Vagina (tissue), 2 donors: ENCODE measurements at regions not wholly inside any gene's neighbourhood (a gene's known extent, or its start where the extent isn't known, plus 50 kb on each side); places are given as distances from the start of the nearest gene placed in this dataset.

Source experiments
- DNase-seq, 2 donors: peaks; one replicate each; pipeline ENCODE4 v3.0.0-alpha.2; 2017; ENCODE audit errors: extremely low spot score in 2 of 2
- H3K27ac ChIP-seq: fragments of 200-600 bp; sonication (generic); one replicate; pipeline ENCODE4 v1.5.1; 2019
- H3K27me3 ChIP-seq: fragments of 200-600 bp; sonication (generic); one replicate; pipeline ENCODE4 v1.5.1; 2019
- H3K36me3 ChIP-seq, 2 donors: fragments of 200-600 bp; sonication (generic); one replicate each; pipeline ENCODE4 v1.5.1; 2017 to 2019
- H3K4me1 ChIP-seq: fragments of 200-600 bp; sonication (generic); one replicate; pipeline ENCODE4 v1.5.1; 2019
- H3K4me3 ChIP-seq, 2 donors: fragments of 200-600 bp; sonication (generic); 1 replicate in 1 of 2; 2 replicates in 1 of 2; pipeline ENCODE4 v1.5.1; 2016 to 2019
- H3K9me3 ChIP-seq: fragments of 200-600 bp; sonication (generic); one replicate; pipeline ENCODE4 v1.5.1; 2019
- POLR2A ChIP-seq, 2 donors: fragments of 450-650 bp; IDR thresholded peaks; one replicate each; pipeline ENCODE4 v1.6.1; 2017; ENCODE audit warnings: antibody characterized with exemption in 2 of 2, mild to moderate bottlenecking in 2 of 2, moderate library complexity in 2 of 2
- POLR2AphosphoS5 ChIP-seq, 2 donors: sonication (generic); formaldehyde crosslinking; IDR thresholded peaks; one replicate each; pipeline ENCODE4 v1.9.0; 2017; ENCODE audit warnings: antibody characterized with exemption in 2 of 2, mild to moderate bottlenecking in 2 of 2, low read depth in 1 of 2; ENCODE audit not compliant: insufficient read depth in 1 of 2
- intact Hi-C: fragments of 100-400 bp; cut with DNase I; formaldehyde crosslinking; loops from one replicate; pipeline ENCODE4 v1.15.1; 2023
- TF ChIP-seq, protein P1 (sequence below), 3 experiments: fragments of 450-650 bp in 2 of 3; fragments of 200-600 bp in 1 of 3; sonication (generic) in 1 of 3; IDR thresholded peaks; one replicate each; pipeline ENCODE4 v1.5.1; 2017 to 2019; ENCODE audit warnings: antibody characterized with exemption in 3 of 3, mild to moderate bottlenecking in 2 of 3, moderate library complexity in 2 of 3

GRCh38 chr12:86429824-86430223, 173.6 kb upstream of the MGAT4C start:
- Histone ChIP-seq H3K4me1 (no peaks in the 10 kb centered on the region), H3K27me3 (no peaks in the 10 kb centered on the region), H3K4me3 (no peak overlapping the region), H3K9me3 (no peaks in the 10 kb centered on the region), H3K27ac (no peak overlapping the region), H3K36me3 (no peaks in the 10 kb centered on the region)
- TF ChIP-seq POLR2A (IDR thresholded peaks at IDR 0.05), result no peak
- TF ChIP-seq, protein P1, sequence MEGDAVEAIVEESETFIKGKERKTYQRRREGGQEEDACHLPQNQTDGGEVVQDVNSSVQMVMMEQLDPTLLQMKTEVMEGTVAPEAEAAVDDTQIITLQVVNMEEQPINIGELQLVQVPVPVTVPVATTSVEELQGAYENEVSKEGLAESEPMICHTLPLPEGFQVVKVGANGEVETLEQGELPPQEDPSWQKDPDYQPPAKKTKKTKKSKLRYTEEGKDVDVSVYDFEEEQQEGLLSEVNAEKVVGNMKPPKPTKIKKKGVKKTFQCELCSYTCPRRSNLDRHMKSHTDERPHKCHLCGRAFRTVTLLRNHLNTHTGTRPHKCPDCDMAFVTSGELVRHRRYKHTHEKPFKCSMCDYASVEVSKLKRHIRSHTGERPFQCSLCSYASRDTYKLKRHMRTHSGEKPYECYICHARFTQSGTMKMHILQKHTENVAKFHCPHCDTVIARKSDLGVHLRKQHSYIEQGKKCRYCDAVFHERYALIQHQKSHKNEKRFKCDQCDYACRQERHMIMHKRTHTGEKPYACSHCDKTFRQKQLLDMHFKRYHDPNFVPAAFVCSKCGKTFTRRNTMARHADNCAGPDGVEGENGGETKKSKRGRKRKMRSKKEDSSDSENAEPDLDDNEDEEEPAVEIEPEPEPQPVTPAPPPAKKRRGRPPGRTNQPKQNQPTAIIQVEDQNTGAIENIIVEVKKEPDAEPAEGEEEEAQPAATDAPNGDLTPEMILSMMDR (IDR thresholded peaks at IDR 0.05), result no peak
- TF ChIP-seq POLR2AphosphoS5 (IDR thresholded peaks at IDR 0.05; ENCODE audit: insufficient read depth in 1 of 2, low read depth in 1 of 2), result no peak
- DNase-seq, result no peak
- intact Hi-C loops, result no loop called here

- Histone ChIP-seq H3K27ac (no peak overlapping the region), H3K36me3 (no peaks in the 10 kb centered on the region), H3K27me3 (no peaks in the 10 kb centered on the region), H3K4me1 (no peaks in the 10 kb centered on the region), H3K4me3 (no peak overlapping the region), H3K9me3 (no peaks in the 10 kb centered on the region)
- TF ChIP-seq POLR2AphosphoS5 (IDR thresholded peaks at IDR 0.05; ENCODE audit: insufficient read depth in 1 of 2, low read depth in 1 of 2) (no peak), POLR2A (IDR thresholded peaks at IDR 0.05) (no peak)
- TF ChIP-seq, protein P1 (IDR thresholded peaks at IDR 0.05), result no peak
- intact Hi-C loops, result no loop called here
- DNase-seq, result no peak
Observed at GRCh38 chr12:86421333-86421732, 165.1 kb upstream of the MGAT4C start.

DNA sequence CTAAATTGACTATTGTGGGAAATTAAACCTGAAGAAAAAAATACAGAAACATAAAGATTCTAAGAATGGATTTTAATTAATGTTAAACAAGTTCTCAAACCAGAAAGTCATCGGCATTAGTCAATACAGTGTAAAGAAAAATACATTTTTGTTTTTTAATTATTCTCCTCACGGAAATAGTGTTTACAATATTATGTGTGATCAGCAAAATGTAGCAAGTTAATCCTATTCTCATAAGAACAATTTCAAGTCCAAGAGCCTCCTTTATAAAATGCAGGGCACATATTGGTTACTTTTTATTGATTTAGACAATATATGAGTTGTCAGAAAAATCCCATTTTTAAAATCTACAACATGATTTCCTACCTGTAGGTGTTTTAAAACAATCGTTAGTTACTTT, 158.0 kb upstream of the MGAT4C start:
- no peak overlapping the region for H3K4me3 ChIP-seq
- H3K36me3 ChIP-seq, result no peaks in the 10 kb centered on the region
- peaks cover 7% of the 10 kb centered on the region for H3K9me3 ChIP-seq
- TF ChIP-seq POLR2A (IDR thresholded peaks at IDR 0.05), result no peak
- TF ChIP-seq, protein P1 (IDR thresholded peaks at IDR 0.05), result no peak
- TF ChIP-seq POLR2AphosphoS5 (IDR thresholded peaks at IDR 0.05; ENCODE audit: insufficient read depth in 1 of 2, low read depth in 1 of 2), result no peak
- H3K4me1 ChIP-seq, result no peaks in the 10 kb centered on the region
- DNase-seq, result no peak
- no peak overlapping the region for H3K27ac ChIP-seq
- intact Hi-C loops, result no loop called here
- H3K27me3 ChIP-seq, result no peaks in the 10 kb centered on the region

- Histone ChIP-seq H3K4me3 (no peak overlapping the region), H3K27ac (no peak overlapping the region), H3K4me1 (no peaks in the 10 kb centered on the region), H3K27me3 (no peaks in the 10 kb centered on the region), H3K9me3 (peaks cover 7% of the 10 kb centered on the region), H3K36me3 (no peaks in the 10 kb centered on the region)
- DNase-seq, result no peak
- TF ChIP-seq POLR2AphosphoS5 (IDR thresholded peaks at IDR 0.05; ENCODE audit: insufficient read depth in 1 of 2, low read depth in 1 of 2), result no peak
- TF ChIP-seq, protein P1 (IDR thresholded peaks at IDR 0.05), result no peak
- TF ChIP-seq POLR2A (IDR thresholded peaks at IDR 0.05), result no peak
- intact Hi-C loops, result no loop called here
Observed at GRCh38 chr12:86411710-86412109, 155.5 kb upstream of the MGAT4C start.

DNA sequence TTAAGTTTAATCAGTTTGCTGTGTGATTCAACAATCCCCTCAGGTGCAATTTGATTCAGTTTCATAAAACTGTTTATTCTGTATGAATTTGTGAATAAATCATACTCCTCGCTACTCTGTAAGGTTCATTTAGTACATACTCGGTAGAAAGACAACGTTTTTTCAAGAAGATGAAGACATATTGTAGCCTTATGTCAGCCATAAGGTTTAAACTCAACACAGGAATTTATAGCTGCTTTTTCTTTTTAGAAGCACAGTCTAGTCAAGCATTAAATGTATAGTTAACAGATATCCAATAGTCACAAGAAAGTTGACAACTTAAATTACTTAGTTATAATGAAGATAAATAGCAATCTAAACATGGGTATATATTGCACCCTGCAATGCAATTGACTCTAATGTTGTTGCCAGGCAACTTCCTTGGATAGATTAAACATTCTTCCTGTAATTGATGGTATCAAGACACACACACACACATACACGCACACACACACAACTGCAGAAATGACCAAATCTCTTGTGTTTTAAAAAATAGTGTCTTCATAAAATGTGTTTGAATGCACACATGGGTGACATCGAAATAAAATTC, 151.5 kb upstream of the MGAT4C start:
- no peaks in the 10 kb centered on the region for H3K27me3 ChIP-seq
- H3K36me3 ChIP-seq, result no peaks in the 10 kb centered on the region
- no peak for DNase-seq
- H3K9me3 ChIP-seq, result peaks cover 7% of the 10 kb centered on the region
- no peaks in the 10 kb centered on the region for H3K4me1 ChIP-seq
- intact Hi-C loops, result no loop called here
- no peak overlapping the region for H3K4me3 ChIP-seq
- TF ChIP-seq, protein P1 (IDR thresholded peaks at IDR 0.05), result no peak
- TF ChIP-seq POLR2AphosphoS5 (IDR thresholded peaks at IDR 0.05; ENCODE audit: insufficient read depth in 1 of 2, low read depth in 1 of 2) (no peak), POLR2A (IDR thresholded peaks at IDR 0.05) (no peak)
- no peak overlapping the region for H3K27ac ChIP-seq
